ENCODE measurements at regions not wholly inside any gene's neighbourhood (a gene's known extent, or its start where the extent isn't known, plus 50 kb on each side); places are given as distances from the start of the nearest gene placed in this dataset.

GRCh38 chr18:51753365-51754057 lies 556.0 kb upstream of the MEX3C start:
- TF ChIP-seq CTCF (IDR thresholded peaks at IDR 0.05) (no peak), POLR2A (IDR thresholded peaks at IDR 0.05) (no peak)

Measured in uterus (tissue), 2 donors.